ENCODE measurements at regions not wholly inside any gene's neighbourhood (a gene's known extent, or its start where the extent isn't known, plus 50 kb on each side); places are given as distances from the start of the nearest gene placed in this dataset.

DNA sequence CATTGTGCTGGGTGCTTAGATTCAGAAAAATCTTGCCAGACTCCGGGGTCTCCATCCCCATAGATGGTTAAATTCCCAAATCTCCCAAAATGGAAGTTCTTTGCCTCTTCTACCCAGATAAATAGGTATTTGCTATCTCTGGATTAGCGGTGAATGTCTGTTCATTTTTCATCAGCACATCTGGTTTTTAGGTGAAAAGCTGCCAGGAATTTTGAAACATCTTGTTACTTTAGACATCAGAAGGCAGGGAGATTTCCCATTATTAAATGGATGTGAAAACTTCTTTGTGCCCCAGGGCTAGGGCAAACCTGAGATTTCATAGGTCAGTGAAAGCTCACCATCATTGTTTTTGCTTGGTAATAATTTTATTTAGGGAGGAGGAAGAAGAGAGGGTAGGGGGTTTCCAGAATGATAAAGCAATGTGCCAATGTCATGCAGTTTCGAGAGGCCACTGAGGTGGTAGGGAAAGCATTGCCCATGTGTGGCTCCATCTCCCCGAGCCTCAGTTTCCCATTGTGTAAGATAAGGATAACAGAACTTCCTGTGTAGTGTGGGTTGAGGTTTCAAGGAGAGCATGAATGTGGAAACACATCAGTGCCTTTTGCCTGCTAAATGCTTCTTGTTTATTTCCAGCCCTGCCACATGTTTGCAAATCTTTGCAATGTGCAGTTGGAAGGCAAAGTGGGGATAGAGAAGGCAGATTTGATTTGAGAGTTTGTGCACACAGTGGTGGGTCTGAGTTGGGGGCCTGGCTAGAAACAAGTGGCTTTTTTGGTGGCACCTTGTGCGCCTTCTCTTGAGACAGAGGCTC lies 147.2 kb upstream of the KLF4 start:
- no peaks in the 10 kb centered on the region for H3K36me3 ChIP-seq (ENCODE audit: insufficient read depth in 1 of 2, low read depth in 1 of 2)
- H3K27me3 ChIP-seq (ENCODE audit: insufficient read depth in 3 of 3, low read length in 2 of 3), result no peaks in the 10 kb centered on the region
- peak overlapping the region; percentile 65 for H3K4me3 ChIP-seq
- no peak for TF ChIP-seq CTCF (IDR thresholded peaks at IDR 0.05)
- DNase-seq (no peak), ATAC-seq (no peak)
- peaks cover 17% of the 10 kb centered on the region for H3K4me1 ChIP-seq
- intact Hi-C loops (cut with DNase I), result loop anchor here (2.0 to 10.0 kb wide), 5 partner anchors 96 to 638 kb away; no protein-coding TSS in a partner anchor
- no peaks in the 10 kb centered on the region for H3K9me3 ChIP-seq
- peak overlapping the region; percentile 96 for H3K27ac ChIP-seq
- WGBS, 3 donors, result 81 to 89% (median 82%) methylated on average over 5 of the region's 5 CpGs

- DNase-seq, result no peak
- H3K36me3 ChIP-seq (ENCODE audit: insufficient read depth in 1 of 2, low read depth in 1 of 2), result no peaks in the 10 kb centered on the region
- no peaks in the 10 kb centered on the region for H3K27me3 ChIP-seq (ENCODE audit: insufficient read depth in 3 of 3, low read length in 2 of 3)
- no peaks in the 10 kb centered on the region for H3K9me3 ChIP-seq
- TF ChIP-seq CTCF (IDR thresholded peaks at IDR 0.05), result no peak
- peaks cover 17% of the 10 kb centered on the region for H3K4me1 ChIP-seq
- H3K4me3 ChIP-seq, result no peak overlapping the region
- WGBS, 3 donors, result 90 to 95% (median 93%) methylated on average over 6 of the region's 6 CpGs
- intact Hi-C loops (cut with DNase I), result loop anchor here (2.0 to 10.0 kb wide), 5 partner anchors 97 to 639 kb away; no protein-coding TSS in a partner anchor
- H3K27ac ChIP-seq, result peak overlapping the region; percentile 96
- ATAC-seq, result no peak
Observed at GRCh38 chr9:107635803-107636174, 146.2 kb upstream of the KLF4 start.

DNA sequence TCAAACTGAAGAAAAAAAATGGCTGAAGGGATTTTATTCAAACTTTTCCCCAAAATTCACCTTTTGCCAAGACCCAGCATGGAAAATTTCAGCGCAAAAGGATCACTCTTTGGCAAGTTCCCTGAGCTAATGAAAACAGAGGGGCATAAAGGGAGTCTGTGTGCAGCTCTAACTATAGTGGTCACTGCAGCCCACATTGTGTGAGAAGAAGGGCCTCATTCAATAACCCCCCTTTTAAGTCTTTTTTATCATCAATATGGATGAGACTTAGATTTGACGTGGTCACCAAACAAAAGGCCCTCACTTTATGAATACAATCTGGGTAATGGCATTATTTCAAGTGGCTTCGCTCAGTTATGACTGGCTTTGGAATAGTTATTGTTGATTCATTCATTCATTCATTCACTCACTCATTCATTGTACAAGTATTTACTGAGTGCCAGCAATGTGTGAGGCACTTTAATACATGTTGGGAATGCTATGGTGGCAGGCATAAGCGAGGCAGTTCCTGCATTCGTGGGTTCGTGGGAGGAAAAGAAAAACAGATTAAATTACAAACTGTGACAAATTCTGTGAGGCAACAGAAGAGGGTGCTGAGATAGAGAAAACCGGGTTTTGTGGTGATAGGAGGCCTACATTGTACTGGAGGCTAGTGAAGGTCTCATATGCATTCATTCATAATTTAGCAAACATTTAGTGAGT lies 145.7 kb upstream of the KLF4 start:
- Histone ChIP-seq H3K4me3 (no peak overlapping the region), H3K27ac (no peak overlapping the region), H3K9me3 (no peaks in the 10 kb centered on the region), H3K4me1 (peaks cover 17% of the 10 kb centered on the region), H3K36me3 (ENCODE audit: insufficient read depth in 1 of 2, low read depth in 1 of 2) (no peaks in the 10 kb centered on the region), H3K27me3 (ENCODE audit: insufficient read depth in 3 of 3, low read length in 2 of 3) (no peaks in the 10 kb centered on the region)
- DNase-seq (no peak), ATAC-seq (no peak)
- TF ChIP-seq CTCF (IDR thresholded peaks at IDR 0.05), result no peak
- intact Hi-C loops (cut with DNase I), result loop anchor here (5.0 to 10.0 kb wide), 4 partner anchors 97 to 640 kb away; no protein-coding TSS in a partner anchor
- WGBS, 3 donors, result 59 to 74% (median 71%) methylated on average over 7 of the region's 7 CpGs

- intact Hi-C loops (cut with DNase I), result loop anchor here in 1 of 2 donors (10.0 kb wide), 2 partner anchors 421 to 641 kb away; no protein-coding TSS in a partner anchor
- TF ChIP-seq CTCF (IDR thresholded peaks at IDR 0.05), result no peak
- Histone ChIP-seq H3K9me3 (no peaks in the 10 kb centered on the region), H3K36me3 (ENCODE audit: insufficient read depth in 1 of 2, low read depth in 1 of 2) (no peaks in the 10 kb centered on the region), H3K4me1 (peaks cover 7% of the 10 kb centered on the region), H3K27ac (no peak overlapping the region), H3K4me3 (no peak overlapping the region), H3K27me3 (ENCODE audit: insufficient read depth in 3 of 3, low read length in 2 of 3) (no peaks in the 10 kb centered on the region)
- ATAC-seq (no peak), DNase-seq (no peak)
- WGBS, 3 donors, result 78 to 84% (median 83%) methylated on average over 5 of the region's 5 CpGs
Observed at GRCh38 chr9:107633406-107633805, 143.8 kb upstream of the KLF4 start.
